ENCODE measurements at regions not wholly inside any gene's neighbourhood (a gene's known extent, or its start where the extent isn't known, plus 50 kb on each side); places are given as distances from the start of the nearest gene placed in this dataset.

- Mint-ChIP-seq H3K9me3 (no peaks in the 10 kb centered on the region), H3K27ac (no peak overlapping the region), H3K27me3 (no peaks in the 10 kb centered on the region), H3K4me1 (no peaks in the 10 kb centered on the region), H3K36me3 (ENCODE audit: low read depth) (no peaks in the 10 kb centered on the region), H3K4me3 (no peak overlapping the region)
- POLR2A ChIA-PET: no interaction called here
- CTCF ChIA-PET: interaction anchor here (0.6 kb wide), 1 partner anchor 138 kb away, joined by 5 read pairs; no protein-coding TSS in a partner anchor
- DNase-seq: no peak
Observed at GRCh38 chr10:121418126-121418777, 180.0 kb downstream of the FGFR2 start.

- Mint-ChIP-seq H3K9me3 (no peaks in the 10 kb centered on the region), H3K36me3 (ENCODE audit: low read depth) (no peaks in the 10 kb centered on the region), H3K4me1 (no peaks in the 10 kb centered on the region), H3K4me3 (no peak overlapping the region), H3K27me3 (no peaks in the 10 kb centered on the region), H3K27ac (no peak overlapping the region)
- ChIA-PET POLR2A (no interaction called here), CTCF (no interaction called here)
- no peak for DNase-seq
Observed at GRCh38 chr10:121420006-121420405, 178.2 kb downstream of the FGFR2 start.

- CTCF ChIA-PET: no interaction called here
- POLR2A ChIA-PET: no interaction called here
Observed at GRCh38 chr10:121422096-121422495, 176.1 kb downstream of the FGFR2 start.

GRCh38 chr10:121425623-121426022 is 172.6 kb downstream of the FGFR2 start:
- DNase-seq: no peak
- POLR2A ChIA-PET: no interaction called here
- Mint-ChIP-seq H3K4me3 (no peak overlapping the region), H3K36me3 (ENCODE audit: low read depth) (no peaks in the 10 kb centered on the region), H3K27ac (no peak overlapping the region), H3K4me1 (no peaks in the 10 kb centered on the region), H3K27me3 (no peaks in the 10 kb centered on the region), H3K9me3 (no peaks in the 10 kb centered on the region)
- CTCF ChIA-PET: no interaction called here

More at GRCh38 chr10:121422096-121422495, 176.1 kb downstream of the FGFR2 start:
- no peaks in the 10 kb centered on the region for H3K36me3 Mint-ChIP-seq (ENCODE audit: low read depth)
- no peak for DNase-seq
- no peak overlapping the region for H3K4me3 Mint-ChIP-seq
- H3K4me1 Mint-ChIP-seq: no peaks in the 10 kb centered on the region
- H3K27me3 Mint-ChIP-seq: no peaks in the 10 kb centered on the region
- no peak overlapping the region for H3K27ac Mint-ChIP-seq
- no peaks in the 10 kb centered on the region for H3K9me3 Mint-ChIP-seq

- Mint-ChIP-seq H3K27me3 (no peaks in the 10 kb centered on the region), H3K9me3 (no peaks in the 10 kb centered on the region), H3K4me3 (no peak overlapping the region), H3K27ac (no peak overlapping the region), H3K36me3 (ENCODE audit: low read depth) (no peaks in the 10 kb centered on the region), H3K4me1 (no peaks in the 10 kb centered on the region)
- ChIA-PET CTCF (no interaction called here), POLR2A (no interaction called here)
- no peak for DNase-seq
Observed at GRCh38 chr10:121426307-121426706, 171.9 kb downstream of the FGFR2 start.

Measured in activated CD4-positive, alpha-beta memory T cell treated with anti-CD3 and anti-CD28 coated beads, Interleukin-2, amount 10 ng/mL, durations not matched to agents 7 days and 5 days (primary cell).